HEK293 (cell line): ENCODE measurements at regions not wholly inside any gene's neighbourhood (a gene's known extent, or its start where the extent isn't known, plus 50 kb on each side); places are given as distances from the start of the nearest gene placed in this dataset.

Source experiments
- CTCF ChIA-PET: fragments of 350-600 bp; formaldehyde crosslinking; extraction: SDS; loops from one replicate; lab custom pipeline; 2021; ENCODE audit warnings: antibody characterized with exemption; lab: Yijun Ruan, JAX
- POLR2A ChIA-PET: fragments of 300-600 bp; formaldehyde crosslinking; extraction: SDS; loops from one replicate; lab custom pipeline; 2020; ENCODE audit warnings: antibody characterized with exemption, inconsistent platforms; lab: Yijun Ruan, JAX
- H3K27ac ChIP-seq: fragments of 200-500 bp; sonication (Bioruptor generic); 2 replicates; pipeline ENCODE4 v1.5.1; 2014; ENCODE audit warnings: low read depth, low read length, control low read depth, inconsistent platforms; ENCODE audit errors: extremely low read depth
- H3K36me3 ChIP-seq, 2 experiments: fragments of 200-500 bp in 1 of 2; sonication (Bioruptor generic) in 1 of 2; 1 replicate in 1 of 2; 2 replicates in 1 of 2; pipeline ENCODE4 v1.5.1; 2014 to 2017; ENCODE audit warnings: inconsistent platforms in 2 of 2, low read length in 2 of 2; ENCODE audit not compliant: control insufficient read depth in 2 of 2, insufficient read depth in 1 of 2
- H3K4me1 ChIP-seq: fragments of 200-500 bp; sonication (Bioruptor generic); 2 replicates; pipeline ENCODE4 v1.5.1; 2014; ENCODE audit warnings: mild to moderate bottlenecking, low read length, inconsistent platforms; ENCODE audit not compliant: control insufficient read depth, insufficient read depth
- H3K4me3 ChIP-seq: 2 replicates; pipeline ENCODE4 v1.5.1; 2011; ENCODE audit warnings: low read depth, mild to moderate bottlenecking, control low read depth, low read length, moderate library complexity
- H3K9me3 ChIP-seq: fragments of 200-500 bp; sonication (Bioruptor generic); 2 replicates; pipeline ENCODE4 v1.5.1; 2014; ENCODE audit warnings: low read depth, low read length, inconsistent platforms; ENCODE audit not compliant: control insufficient read depth, insufficient read depth
- HOXD13 ChIP-seq: sonication (generic); formaldehyde crosslinking; IDR thresholded peaks from 2 replicates; pipeline ENCODE4 v1.8.0; 2022; ENCODE audit warnings: missing genetic modification reagents, borderline replicate concordance
- PATZ1 ChIP-seq: fragments of 450-650 bp; formaldehyde crosslinking; IDR thresholded peaks from 2 replicates; pipeline ENCODE4 v1.5.1; 2016; ENCODE audit warnings: missing biosample characterization, missing genetic modification characterization
- SP2 ChIP-seq: fragments of 450-650 bp; formaldehyde crosslinking; IDR thresholded peaks from 2 replicates; pipeline ENCODE4 v1.5.1; 2016; ENCODE audit warnings: missing biosample characterization, missing genetic modification characterization
- ZNF221 ChIP-seq: fragments of 450-650 bp; formaldehyde crosslinking; IDR thresholded peaks from 2 replicates; pipeline ENCODE4 v1.5.1; 2017; ENCODE audit warnings: missing biosample characterization, missing genetic modification characterization, borderline replicate concordance
- ZNF280D ChIP-seq: fragments of 450-650 bp; formaldehyde crosslinking; IDR thresholded peaks from 2 replicates; pipeline ENCODE4 v1.5.1; 2016; ENCODE audit warnings: missing biosample characterization, missing genetic modification characterization
- ZNF341 ChIP-seq: fragments of 450-650 bp; formaldehyde crosslinking; IDR thresholded peaks from 2 replicates; pipeline ENCODE4; 2016; ENCODE audit warnings: low read depth, missing biosample characterization, missing genetic modification characterization
- ZNF366 ChIP-seq: fragments of 450-650 bp; formaldehyde crosslinking; conservative IDR thresholded peaks from 2 replicates; pipeline ENCODE4 v1.5.1; 2016; ENCODE audit warnings: missing biosample characterization, missing genetic modification characterization
- ZNF37A ChIP-seq: fragments of 450-650 bp; IDR thresholded peaks from 2 replicates; pipeline ENCODE4 v1.5.1; 2018; ENCODE audit warnings: missing biosample characterization, missing genetic modification characterization
- ZNF391 ChIP-seq: fragments of 450-650 bp; formaldehyde crosslinking; IDR thresholded peaks from 2 replicates; pipeline ENCODE4 v1.5.1; 2016; ENCODE audit warnings: low read depth, missing biosample characterization, missing genetic modification characterization, borderline replicate concordance
- ZNF548 ChIP-seq: fragments of 450-650 bp; formaldehyde crosslinking; IDR thresholded peaks from 2 replicates; pipeline ENCODE4 v1.5.1; 2016; ENCODE audit warnings: missing biosample characterization, missing genetic modification characterization
- ZNF571 ChIP-seq: fragments of 450-650 bp; formaldehyde crosslinking; IDR thresholded peaks from 2 replicates; pipeline ENCODE4 v1.5.0; 2017; ENCODE audit warnings: missing biosample characterization, missing genetic modification characterization
- ZNF707 ChIP-seq: fragments of 450-650 bp; formaldehyde crosslinking; IDR thresholded peaks from 2 replicates; pipeline ENCODE4 v1.5.1; 2016; ENCODE audit warnings: missing biosample characterization, missing genetic modification characterization
- TF ChIP-seq, protein P1 (sequence below): fragments of 450-650 bp; formaldehyde crosslinking; IDR thresholded peaks from 2 replicates; pipeline ENCODE4 v1.5.1; 2017; ENCODE audit warnings: missing biosample characterization, missing genetic modification characterization
- TF ChIP-seq, protein P2 (sequence below): fragments of 450-650 bp; formaldehyde crosslinking; IDR thresholded peaks from 2 replicates; pipeline ENCODE4; 2016; ENCODE audit warnings: missing biosample characterization, missing genetic modification characterization
- TF ChIP-seq, protein P3 (sequence below): fragments of 450-650 bp; formaldehyde crosslinking; IDR thresholded peaks from 2 replicates; pipeline ENCODE4 v1.5.1; 2016; ENCODE audit warnings: missing biosample characterization, missing genetic modification characterization, borderline replicate concordance
- TF ChIP-seq, protein P4 (sequence below): fragments of 450-650 bp; formaldehyde crosslinking; IDR thresholded peaks from 2 replicates; pipeline ENCODE4 v1.5.1; 2016; ENCODE audit warnings: missing biosample characterization, missing genetic modification characterization

DNA sequence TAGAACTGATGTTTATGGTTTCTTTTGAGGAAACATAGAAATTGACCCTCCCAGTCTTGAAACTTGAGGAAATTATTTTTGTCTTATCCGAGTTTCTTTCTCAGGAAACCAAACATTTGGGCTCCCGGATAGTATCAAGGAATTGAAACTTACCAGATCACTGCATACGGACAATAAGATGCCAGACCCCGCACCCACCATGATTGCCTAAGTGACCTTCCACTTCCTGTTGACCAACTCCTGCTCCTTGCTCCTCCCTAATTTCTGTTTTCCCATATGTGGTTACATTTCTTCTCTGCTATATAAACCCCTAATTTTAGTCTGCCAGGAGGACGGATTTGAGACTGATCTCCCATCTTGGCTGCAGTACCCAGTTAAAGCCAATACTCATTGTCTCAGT is 118.4 kb upstream of the TPRG1 start:
- TF ChIP-seq SP2 (tag by site-specific recombination) (no peak), ZNF221 (tag by site-specific recombination) (no peak)
- TF ChIP-seq, protein P1, sequence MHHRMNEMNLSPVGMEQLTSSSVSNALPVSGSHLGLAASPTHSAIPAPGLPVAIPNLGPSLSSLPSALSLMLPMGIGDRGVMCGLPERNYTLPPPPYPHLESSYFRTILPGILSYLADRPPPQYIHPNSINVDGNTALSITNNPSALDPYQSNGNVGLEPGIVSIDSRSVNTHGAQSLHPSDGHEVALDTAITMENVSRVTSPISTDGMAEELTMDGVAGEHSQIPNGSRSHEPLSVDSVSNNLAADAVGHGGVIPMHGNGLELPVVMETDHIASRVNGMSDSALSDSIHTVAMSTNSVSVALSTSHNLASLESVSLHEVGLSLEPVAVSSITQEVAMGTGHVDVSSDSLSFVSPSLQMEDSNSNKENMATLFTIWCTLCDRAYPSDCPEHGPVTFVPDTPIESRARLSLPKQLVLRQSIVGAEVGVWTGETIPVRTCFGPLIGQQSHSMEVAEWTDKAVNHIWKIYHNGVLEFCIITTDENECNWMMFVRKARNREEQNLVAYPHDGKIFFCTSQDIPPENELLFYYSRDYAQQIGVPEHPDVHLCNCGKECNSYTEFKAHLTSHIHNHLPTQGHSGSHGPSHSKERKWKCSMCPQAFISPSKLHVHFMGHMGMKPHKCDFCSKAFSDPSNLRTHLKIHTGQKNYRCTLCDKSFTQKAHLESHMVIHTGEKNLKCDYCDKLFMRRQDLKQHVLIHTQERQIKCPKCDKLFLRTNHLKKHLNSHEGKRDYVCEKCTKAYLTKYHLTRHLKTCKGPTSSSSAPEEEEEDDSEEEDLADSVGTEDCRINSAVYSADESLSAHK (tag by site-specific recombination), result no peak
- TF ChIP-seq, protein P2, sequence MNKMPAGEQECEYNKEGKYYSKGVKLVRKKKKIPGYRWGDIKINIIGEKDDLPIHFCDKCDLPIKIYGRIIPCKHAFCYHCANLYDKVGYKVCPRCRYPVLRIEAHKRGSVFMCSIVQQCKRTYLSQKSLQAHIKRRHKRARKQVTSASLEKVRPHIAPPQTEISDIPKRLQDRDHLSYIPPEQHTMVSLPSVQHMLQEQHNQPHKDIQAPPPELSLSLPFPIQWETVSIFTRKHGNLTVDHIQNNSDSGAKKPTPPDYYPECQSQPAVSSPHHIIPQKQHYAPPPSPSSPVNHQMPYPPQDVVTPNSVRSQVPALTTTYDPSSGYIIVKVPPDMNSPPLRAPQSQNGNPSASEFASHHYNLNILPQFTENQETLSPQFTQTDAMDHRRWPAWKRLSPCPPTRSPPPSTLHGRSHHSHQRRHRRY (tag by site-specific recombination), result no peak
- no peaks in the 10 kb centered on the region for H3K4me1 ChIP-seq
- no peaks in the 10 kb centered on the region for H3K9me3 ChIP-seq
- no peak overlapping the region for H3K4me3 ChIP-seq
- H3K36me3 ChIP-seq, result no peaks in the 10 kb centered on the region
- CTCF ChIA-PET, result interaction anchor here (0.6 kb wide), 1 partner anchor 217 kb away, joined by 3 read pairs; no protein-coding TSS in a partner anchor
- no peak overlapping the region for H3K27ac ChIP-seq
- POLR2A ChIA-PET, result no interaction called here

- TF ChIP-seq ZNF548 (tag by site-specific recombination) (no peak), ZNF37A (tag by site-specific recombination) (no peak), ZNF341 (tag by site-specific recombination) (no peak), PATZ1 (tag by site-specific recombination) (no peak), ZNF366 (tag by site-specific recombination) (no peak), HOXD13 (CRISPR knock-in tag) (no peak), ZNF571 (no peak), ZNF280D (tag by site-specific recombination) (no peak), ZNF391 (tag by site-specific recombination) (no peak), ZNF707 (tag by site-specific recombination) (no peak)
- TF ChIP-seq, protein P3, sequence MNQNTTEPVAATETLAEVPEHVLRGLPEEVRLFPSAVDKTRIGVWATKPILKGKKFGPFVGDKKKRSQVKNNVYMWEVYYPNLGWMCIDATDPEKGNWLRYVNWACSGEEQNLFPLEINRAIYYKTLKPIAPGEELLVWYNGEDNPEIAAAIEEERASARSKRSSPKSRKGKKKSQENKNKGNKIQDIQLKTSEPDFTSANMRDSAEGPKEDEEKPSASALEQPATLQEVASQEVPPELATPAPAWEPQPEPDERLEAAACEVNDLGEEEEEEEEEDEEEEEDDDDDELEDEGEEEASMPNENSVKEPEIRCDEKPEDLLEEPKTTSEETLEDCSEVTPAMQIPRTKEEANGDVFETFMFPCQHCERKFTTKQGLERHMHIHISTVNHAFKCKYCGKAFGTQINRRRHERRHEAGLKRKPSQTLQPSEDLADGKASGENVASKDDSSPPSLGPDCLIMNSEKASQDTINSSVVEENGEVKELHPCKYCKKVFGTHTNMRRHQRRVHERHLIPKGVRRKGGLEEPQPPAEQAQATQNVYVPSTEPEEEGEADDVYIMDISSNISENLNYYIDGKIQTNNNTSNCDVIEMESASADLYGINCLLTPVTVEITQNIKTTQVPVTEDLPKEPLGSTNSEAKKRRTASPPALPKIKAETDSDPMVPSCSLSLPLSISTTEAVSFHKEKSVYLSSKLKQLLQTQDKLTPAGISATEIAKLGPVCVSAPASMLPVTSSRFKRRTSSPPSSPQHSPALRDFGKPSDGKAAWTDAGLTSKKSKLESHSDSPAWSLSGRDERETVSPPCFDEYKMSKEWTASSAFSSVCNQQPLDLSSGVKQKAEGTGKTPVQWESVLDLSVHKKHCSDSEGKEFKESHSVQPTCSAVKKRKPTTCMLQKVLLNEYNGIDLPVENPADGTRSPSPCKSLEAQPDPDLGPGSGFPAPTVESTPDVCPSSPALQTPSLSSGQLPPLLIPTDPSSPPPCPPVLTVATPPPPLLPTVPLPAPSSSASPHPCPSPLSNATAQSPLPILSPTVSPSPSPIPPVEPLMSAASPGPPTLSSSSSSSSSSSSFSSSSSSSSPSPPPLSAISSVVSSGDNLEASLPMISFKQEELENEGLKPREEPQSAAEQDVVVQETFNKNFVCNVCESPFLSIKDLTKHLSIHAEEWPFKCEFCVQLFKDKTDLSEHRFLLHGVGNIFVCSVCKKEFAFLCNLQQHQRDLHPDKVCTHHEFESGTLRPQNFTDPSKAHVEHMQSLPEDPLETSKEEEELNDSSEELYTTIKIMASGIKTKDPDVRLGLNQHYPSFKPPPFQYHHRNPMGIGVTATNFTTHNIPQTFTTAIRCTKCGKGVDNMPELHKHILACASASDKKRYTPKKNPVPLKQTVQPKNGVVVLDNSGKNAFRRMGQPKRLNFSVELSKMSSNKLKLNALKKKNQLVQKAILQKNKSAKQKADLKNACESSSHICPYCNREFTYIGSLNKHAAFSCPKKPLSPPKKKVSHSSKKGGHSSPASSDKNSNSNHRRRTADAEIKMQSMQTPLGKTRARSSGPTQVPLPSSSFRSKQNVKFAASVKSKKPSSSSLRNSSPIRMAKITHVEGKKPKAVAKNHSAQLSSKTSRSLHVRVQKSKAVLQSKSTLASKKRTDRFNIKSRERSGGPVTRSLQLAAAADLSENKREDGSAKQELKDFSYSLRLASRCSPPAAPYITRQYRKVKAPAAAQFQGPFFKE (tag by site-specific recombination), result no peak
- TF ChIP-seq, protein P4, sequence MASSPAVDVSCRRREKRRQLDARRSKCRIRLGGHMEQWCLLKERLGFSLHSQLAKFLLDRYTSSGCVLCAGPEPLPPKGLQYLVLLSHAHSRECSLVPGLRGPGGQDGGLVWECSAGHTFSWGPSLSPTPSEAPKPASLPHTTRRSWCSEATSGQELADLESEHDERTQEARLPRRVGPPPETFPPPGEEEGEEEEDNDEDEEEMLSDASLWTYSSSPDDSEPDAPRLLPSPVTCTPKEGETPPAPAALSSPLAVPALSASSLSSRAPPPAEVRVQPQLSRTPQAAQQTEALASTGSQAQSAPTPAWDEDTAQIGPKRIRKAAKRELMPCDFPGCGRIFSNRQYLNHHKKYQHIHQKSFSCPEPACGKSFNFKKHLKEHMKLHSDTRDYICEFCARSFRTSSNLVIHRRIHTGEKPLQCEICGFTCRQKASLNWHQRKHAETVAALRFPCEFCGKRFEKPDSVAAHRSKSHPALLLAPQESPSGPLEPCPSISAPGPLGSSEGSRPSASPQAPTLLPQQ (tag by site-specific recombination), result no peak
- ChIA-PET CTCF (no interaction called here), POLR2A (no interaction called here)
- no peaks in the 10 kb centered on the region for H3K4me1 ChIP-seq
- H3K4me3 ChIP-seq, result no peak overlapping the region
- H3K27ac ChIP-seq, result no peak overlapping the region
- no peaks in the 10 kb centered on the region for H3K9me3 ChIP-seq
- no peaks in the 10 kb centered on the region for H3K36me3 ChIP-seq
Observed at GRCh38 chr3:189056646-189057335, 115.0 kb upstream of the TPRG1 start.
